Fibroblast of lung (primary cell): ENCODE measurements at regions not wholly inside any gene's neighbourhood (a gene's known extent, or its start where the extent isn't known, plus 50 kb on each side); places are given as distances from the start of the nearest gene placed in this dataset.

Experiments
- DNase-seq, 2 donors: peaks; one replicate each; pipeline versions ENCODE4 v3.0.0 to v3.0.0-alpha.2; 2010; ENCODE audit warnings: low read depth in 2 of 2
- H2AFZ ChIP-seq: 2 replicates; pipeline ENCODE4 v1.5.1; 2012; ENCODE audit warnings: low read length, control low read depth, inconsistent platforms
- H3K27ac ChIP-seq: 2 replicates; pipeline ENCODE4 v1.5.1; 2011; ENCODE audit warnings: low read length, control low read depth; ENCODE audit not compliant: insufficient read depth
- H3K27me3 ChIP-seq: 2 replicates; pipeline ENCODE4 v1.5.1; 2011; ENCODE audit warnings: mild to moderate bottlenecking, low read length; ENCODE audit not compliant: control insufficient read depth, insufficient read depth
- H3K36me3 ChIP-seq: 2 replicates; pipeline ENCODE4 v1.5.1; 2011; ENCODE audit warnings: low read length; ENCODE audit not compliant: control insufficient read depth, insufficient read depth
- H3K4me1 ChIP-seq: 2 replicates; pipeline ENCODE4 v1.5.1; 2011; ENCODE audit warnings: low read length; ENCODE audit not compliant: control insufficient read depth, insufficient read depth; ENCODE audit errors: extremely low read depth
- H3K4me2 ChIP-seq: 2 replicates; pipeline ENCODE4 v1.5.1; 2011; ENCODE audit warnings: low read length, control low read depth; ENCODE audit not compliant: insufficient read depth; ENCODE audit errors: extremely low read depth
- H3K4me3 ChIP-seq, 4 experiments: fragments of 200-600 bp in 1 of 4; sonication (generic) in 1 of 4; replicated peaks in 1 of 4; 2 replicates each; pipeline ENCODE4 v1.5.1; 2011 to 2016; ENCODE audit warnings: low read length in 4 of 4, low read depth in 3 of 4, mild to moderate bottlenecking in 3 of 4, control low read depth in 2 of 4, inconsistent platforms in 1 of 4, mixed read lengths in 1 of 4; ENCODE audit not compliant: insufficient read depth in 1 of 4; ENCODE audit errors: control extremely low read depth in 1 of 4
- H3K79me2 ChIP-seq: 2 replicates; pipeline ENCODE4 v1.5.1; 2012; ENCODE audit warnings: mild to moderate bottlenecking, low read length, inconsistent platforms; ENCODE audit not compliant: control insufficient read depth, insufficient read depth
- H3K9ac ChIP-seq: 2 replicates; pipeline ENCODE4 v1.5.1; 2011; ENCODE audit warnings: mild to moderate bottlenecking, low read length, control low read depth; ENCODE audit not compliant: insufficient read depth
- H3K9me3 ChIP-seq: 2 replicates; pipeline ENCODE4 v1.5.1; 2012; ENCODE audit warnings: low read depth, low read length; ENCODE audit not compliant: control insufficient read depth, insufficient read depth
- H4K20me1 ChIP-seq: 2 replicates; pipeline ENCODE4 v1.5.1; 2011; ENCODE audit warnings: low read length; ENCODE audit not compliant: control insufficient read depth, insufficient read depth; ENCODE audit errors: extremely low read depth
- EZH2 ChIP-seq: IDR thresholded peaks from 2 replicates; pipeline ENCODE4 v1.5.1; 2012; ENCODE audit warnings: low read length, control low read depth, mild to moderate bottlenecking; ENCODE audit errors: missing control alignments
- TF ChIP-seq, protein P1 (sequence below), 2 donors: IDR thresholded peaks in 1 of 2; conservative IDR thresholded peaks in 1 of 2; 1 replicate in 1 of 2; 2 replicates in 1 of 2; pipeline ENCODE4 v1.5.1; 2011 to 2012; ENCODE audit warnings: low read length in 2 of 2, control low read depth in 1 of 2, inconsistent platforms in 1 of 2, low read depth in 1 of 2, mild to moderate bottlenecking in 1 of 2

DNA sequence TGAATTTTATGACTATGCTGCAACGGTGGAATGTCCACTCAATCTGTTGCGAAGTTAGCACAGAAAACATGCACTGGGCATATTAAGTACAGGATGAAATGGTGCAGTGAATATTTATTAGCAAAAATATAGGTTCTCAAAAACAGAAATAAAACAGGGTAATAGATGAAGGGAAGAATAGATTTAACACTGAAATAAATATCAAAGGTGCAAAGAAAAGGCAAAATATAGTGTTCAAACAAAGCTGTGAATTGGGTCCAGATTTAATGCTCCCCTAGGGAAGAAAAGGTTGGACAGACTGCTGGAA, 435.2 kb upstream of the MGMT start:
- Histone ChIP-seq H3K9ac (no peak overlapping the region), H3K9me3 (no peaks in the 10 kb centered on the region), H3K4me2 (no peak overlapping the region), H3K79me2 (no peaks in the 10 kb centered on the region), H3K27ac (no peak overlapping the region), H3K4me3 (no peak overlapping the region), H3K27me3 (no peaks in the 10 kb centered on the region), H2AFZ (no peak overlapping the region), H3K36me3 (no peaks in the 10 kb centered on the region), H3K4me1 (no peaks in the 10 kb centered on the region), H4K20me1 (no peaks in the 10 kb centered on the region)
- no peak for DNase-seq
- no peak for TF ChIP-seq EZH2
- TF ChIP-seq, protein P1, sequence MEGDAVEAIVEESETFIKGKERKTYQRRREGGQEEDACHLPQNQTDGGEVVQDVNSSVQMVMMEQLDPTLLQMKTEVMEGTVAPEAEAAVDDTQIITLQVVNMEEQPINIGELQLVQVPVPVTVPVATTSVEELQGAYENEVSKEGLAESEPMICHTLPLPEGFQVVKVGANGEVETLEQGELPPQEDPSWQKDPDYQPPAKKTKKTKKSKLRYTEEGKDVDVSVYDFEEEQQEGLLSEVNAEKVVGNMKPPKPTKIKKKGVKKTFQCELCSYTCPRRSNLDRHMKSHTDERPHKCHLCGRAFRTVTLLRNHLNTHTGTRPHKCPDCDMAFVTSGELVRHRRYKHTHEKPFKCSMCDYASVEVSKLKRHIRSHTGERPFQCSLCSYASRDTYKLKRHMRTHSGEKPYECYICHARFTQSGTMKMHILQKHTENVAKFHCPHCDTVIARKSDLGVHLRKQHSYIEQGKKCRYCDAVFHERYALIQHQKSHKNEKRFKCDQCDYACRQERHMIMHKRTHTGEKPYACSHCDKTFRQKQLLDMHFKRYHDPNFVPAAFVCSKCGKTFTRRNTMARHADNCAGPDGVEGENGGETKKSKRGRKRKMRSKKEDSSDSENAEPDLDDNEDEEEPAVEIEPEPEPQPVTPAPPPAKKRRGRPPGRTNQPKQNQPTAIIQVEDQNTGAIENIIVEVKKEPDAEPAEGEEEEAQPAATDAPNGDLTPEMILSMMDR (conservative IDR thresholded peaks at IDR 0.05 in 1 of 2, IDR thresholded peaks at IDR 0.05 in 1 of 2; ENCODE audit: low read depth in 1 of 2, low read length in 2 of 2) = no peak

GRCh38 chr10:129032372-129033313, 434.4 kb upstream of the MGMT start:
- Histone ChIP-seq H3K27me3 (no peaks in the 10 kb centered on the region), H3K27ac (no peak overlapping the region), H3K9ac (no peak overlapping the region), H3K4me3 (no peak overlapping the region), H3K9me3 (no peaks in the 10 kb centered on the region), H4K20me1 (no peaks in the 10 kb centered on the region), H2AFZ (no peak overlapping the region), H3K36me3 (no peaks in the 10 kb centered on the region), H3K4me1 (no peaks in the 10 kb centered on the region), H3K4me2 (no peak overlapping the region), H3K79me2 (no peaks in the 10 kb centered on the region)
- TF ChIP-seq, protein P1 (conservative IDR thresholded peaks at IDR 0.05 in 1 of 2, IDR thresholded peaks at IDR 0.05 in 1 of 2; ENCODE audit: low read depth in 1 of 2, low read length in 2 of 2) = no peak
- no peak for TF ChIP-seq EZH2
- DNase-seq = no peak

DNA sequence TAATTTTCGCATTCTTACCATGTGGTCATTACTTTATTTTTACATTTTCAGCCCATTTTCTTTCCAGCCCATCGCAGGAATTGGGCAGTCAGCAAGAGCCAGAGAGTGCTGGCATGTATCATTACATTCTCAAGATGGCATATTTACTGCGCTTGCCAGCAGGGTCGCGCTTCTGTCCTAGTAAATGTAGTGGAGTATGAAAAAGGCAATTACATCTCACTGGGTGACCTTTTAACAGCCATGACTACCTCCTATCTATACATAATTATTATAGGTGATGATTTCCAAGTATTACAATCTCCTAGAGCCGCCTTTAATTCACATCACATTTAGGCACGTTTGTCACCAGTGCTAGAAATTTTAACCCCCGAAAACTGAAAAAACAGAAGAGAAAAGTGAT, 433.7 kb upstream of the MGMT start:
- no peak overlapping the region for H2AFZ ChIP-seq
- no peak overlapping the region for H3K9ac ChIP-seq
- H3K4me1 ChIP-seq = no peaks in the 10 kb centered on the region
- TF ChIP-seq EZH2 = no peak
- TF ChIP-seq, protein P1 (conservative IDR thresholded peaks at IDR 0.05 in 1 of 2, IDR thresholded peaks at IDR 0.05 in 1 of 2; ENCODE audit: low read depth in 1 of 2, low read length in 2 of 2) = no peak
- H3K4me2 ChIP-seq = no peak overlapping the region
- no peaks in the 10 kb centered on the region for H3K36me3 ChIP-seq
- H3K4me3 ChIP-seq = no peak overlapping the region
- no peaks in the 10 kb centered on the region for H4K20me1 ChIP-seq
- DNase-seq = no peak
- H3K9me3 ChIP-seq = no peaks in the 10 kb centered on the region
- no peaks in the 10 kb centered on the region for H3K27me3 ChIP-seq
- no peak overlapping the region for H3K27ac ChIP-seq
- H3K79me2 ChIP-seq = no peaks in the 10 kb centered on the region
